Ascending aorta (tissue), 2 donors: ENCODE measurements at regions not wholly inside any gene's neighbourhood (a gene's known extent, or its start where the extent isn't known, plus 50 kb on each side); places are given as distances from the start of the nearest gene placed in this dataset.

Experiments
- DNase-seq, 2 donors: peaks; one replicate each; pipeline ENCODE4 v3.0.0-alpha.2; 2019; ENCODE audit warnings: low spot score in 2 of 2
- H3K27ac ChIP-seq, 2 donors: fragments of 200-600 bp; sonication (generic); one replicate each; pipeline ENCODE4 v1.5.1; 2016 to 2017; ENCODE audit warnings: mild to moderate bottlenecking in 1 of 2
- H3K27me3 ChIP-seq: fragments of 200-600 bp; sonication (generic); one replicate; pipeline ENCODE4 v1.5.1; 2017
- H3K36me3 ChIP-seq, 2 donors: fragments of 200-600 bp; sonication (generic); one replicate each; pipeline ENCODE4 v1.5.1; 2016
- H3K4me1 ChIP-seq, 2 donors: fragments of 200-600 bp; sonication (generic); one replicate each; pipeline ENCODE4 v1.5.1; 2016 to 2017; ENCODE audit warnings: mild to moderate bottlenecking in 1 of 2
- H3K4me3 ChIP-seq, 2 donors: fragments of 200-600 bp; sonication (generic); one replicate each; pipeline ENCODE4 v1.5.1; 2016 to 2017; ENCODE audit warnings: mild to moderate bottlenecking in 1 of 2
- H3K9me3 ChIP-seq, 2 donors: fragments of 200-600 bp; sonication (generic); one replicate each; pipeline ENCODE4 v1.5.1; 2016
- CTCF ChIP-seq, 3 experiments: fragments of 200-600 bp in 2 of 3; fragments of 450-650 bp in 1 of 3; sonication (generic) in 2 of 3; IDR thresholded peaks; one replicate each; pipeline ENCODE4 v1.5.1; 2016 to 2019; ENCODE audit warnings: antibody characterized with exemption in 3 of 3, mild to moderate bottlenecking in 1 of 3, moderate library complexity in 1 of 3
- intact Hi-C: fragments of 100-400 bp; cut with DNase I; formaldehyde crosslinking; loops from one replicate; pipeline ENCODE4 v1.15.1; 2023

- H3K27ac ChIP-seq = no peak overlapping the region
Observed at GRCh38 chr4:133621628-133622027, 472.5 kb downstream of the PCDH10 start.

GRCh38 chr4:133620555-133620954 is 471.5 kb downstream of the PCDH10 start:
- no peak for DNase-seq
- H3K4me3 ChIP-seq = no peak overlapping the region
- intact Hi-C loops = no loop called here
- H3K27ac ChIP-seq = no peak overlapping the region
- H3K9me3 ChIP-seq = no peaks in the 10 kb centered on the region
- no peaks in the 10 kb centered on the region for H3K4me1 ChIP-seq
- no peak for TF ChIP-seq CTCF (IDR thresholded peaks at IDR 0.05)
- H3K27me3 ChIP-seq = no peaks in the 10 kb centered on the region
- no peaks in the 10 kb centered on the region for H3K36me3 ChIP-seq

More at GRCh38 chr4:133621628-133622027, 472.5 kb downstream of the PCDH10 start:
- no peak for DNase-seq
- intact Hi-C loops = no loop called here
- no peak for TF ChIP-seq CTCF (IDR thresholded peaks at IDR 0.05)
- no peaks in the 10 kb centered on the region for H3K9me3 ChIP-seq
- H3K4me3 ChIP-seq = no peak overlapping the region
- no peaks in the 10 kb centered on the region for H3K4me1 ChIP-seq
- no peaks in the 10 kb centered on the region for H3K36me3 ChIP-seq
- no peaks in the 10 kb centered on the region for H3K27me3 ChIP-seq

GRCh38 chr4:133618963-133619362 is 469.9 kb downstream of the PCDH10 start:
- no peaks in the 10 kb centered on the region for H3K4me1 ChIP-seq
- H3K36me3 ChIP-seq = no peaks in the 10 kb centered on the region
- no peaks in the 10 kb centered on the region for H3K9me3 ChIP-seq
- no peak overlapping the region for H3K4me3 ChIP-seq
- TF ChIP-seq CTCF (IDR thresholded peaks at IDR 0.05) = no peak
- no peak overlapping the region for H3K27ac ChIP-seq
- no peak for DNase-seq
- no peaks in the 10 kb centered on the region for H3K27me3 ChIP-seq
- intact Hi-C loops = no loop called here

- Histone ChIP-seq H3K27ac (no peak overlapping the region), H3K4me1 (no peaks in the 10 kb centered on the region), H3K9me3 (no peaks in the 10 kb centered on the region), H3K27me3 (no peaks in the 10 kb centered on the region), H3K36me3 (no peaks in the 10 kb centered on the region), H3K4me3 (no peak overlapping the region)
- DNase-seq = no peak
- intact Hi-C loops = no loop called here
- TF ChIP-seq CTCF (IDR thresholded peaks at IDR 0.05) = no peak
Observed at GRCh38 chr4:133600008-133600407, 450.9 kb downstream of the PCDH10 start.

- Histone ChIP-seq H3K27ac (no peak overlapping the region), H3K4me1 (no peaks in the 10 kb centered on the region), H3K9me3 (no peaks in the 10 kb centered on the region), H3K27me3 (no peaks in the 10 kb centered on the region), H3K36me3 (no peaks in the 10 kb centered on the region), H3K4me3 (no peak overlapping the region)
- no peak for DNase-seq
- no peak for TF ChIP-seq CTCF (IDR thresholded peaks at IDR 0.05)
- intact Hi-C loops = no loop called here
Observed at GRCh38 chr4:133598779-133599178, 449.7 kb downstream of the PCDH10 start.

GRCh38 chr4:133597251-133597650 is 448.2 kb downstream of the PCDH10 start:
- Histone ChIP-seq H3K36me3 (no peaks in the 10 kb centered on the region), H3K4me3 (no peak overlapping the region), H3K9me3 (no peaks in the 10 kb centered on the region), H3K4me1 (no peaks in the 10 kb centered on the region), H3K27me3 (no peaks in the 10 kb centered on the region), H3K27ac (no peak overlapping the region)
- no peak for TF ChIP-seq CTCF (IDR thresholded peaks at IDR 0.05)
- no peak for DNase-seq
- intact Hi-C loops = no loop called here
